ENCODE measurements at regions not wholly inside any gene's neighbourhood (a gene's known extent, or its start where the extent isn't known, plus 50 kb on each side); places are given as distances from the start of the nearest gene placed in this dataset.

DNA sequence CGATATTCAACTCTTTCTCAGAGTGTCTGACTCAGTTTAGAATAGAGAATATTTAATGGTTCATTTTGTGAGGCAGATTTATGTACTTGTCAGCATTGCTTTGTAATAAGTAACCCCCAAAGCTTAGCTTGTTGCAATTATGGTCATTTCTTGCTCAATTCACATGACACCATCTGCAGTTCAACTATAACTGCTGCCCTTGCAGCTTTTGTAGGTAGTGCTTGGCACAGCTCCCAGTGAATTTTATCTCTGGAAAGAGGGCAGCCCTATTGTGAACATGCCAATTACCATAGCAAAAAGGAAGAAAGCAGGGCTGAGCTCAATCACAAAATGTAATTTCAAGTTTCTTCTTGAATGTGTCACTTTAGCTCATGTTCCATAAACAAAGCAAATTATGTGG, 1587.7 kb upstream of the ACO1 start:
- no peaks in the 10 kb centered on the region for H3K9me1 ChIP-seq (ENCODE audit: control insufficient read depth, extremely low read depth, insufficient read depth, low read length)
- H2AFZ ChIP-seq (ENCODE audit: control insufficient read depth, low read length), result no peak overlapping the region
- H3K9ac ChIP-seq (ENCODE audit: control insufficient read depth, extremely low read depth, insufficient read depth, low read length), result no peak overlapping the region
- no peak overlapping the region for H3K4me2 ChIP-seq (ENCODE audit: control insufficient read depth, extremely low read depth, insufficient read depth, low read depth, low read length)
- dilution Hi-C loops (cut with MboI; ENCODE audit: extremely low pct_ligation_motif_present, low sequenced_read_pairs), result no loop called here
- H3K4me3 ChIP-seq (ENCODE audit: control insufficient read depth in 2 of 3, extremely low read depth in 1 of 3, insufficient read depth in 2 of 3, low read depth in 1 of 3, low read length in 3 of 3), result no peak overlapping the region
- TF ChIP-seq, protein P1, sequence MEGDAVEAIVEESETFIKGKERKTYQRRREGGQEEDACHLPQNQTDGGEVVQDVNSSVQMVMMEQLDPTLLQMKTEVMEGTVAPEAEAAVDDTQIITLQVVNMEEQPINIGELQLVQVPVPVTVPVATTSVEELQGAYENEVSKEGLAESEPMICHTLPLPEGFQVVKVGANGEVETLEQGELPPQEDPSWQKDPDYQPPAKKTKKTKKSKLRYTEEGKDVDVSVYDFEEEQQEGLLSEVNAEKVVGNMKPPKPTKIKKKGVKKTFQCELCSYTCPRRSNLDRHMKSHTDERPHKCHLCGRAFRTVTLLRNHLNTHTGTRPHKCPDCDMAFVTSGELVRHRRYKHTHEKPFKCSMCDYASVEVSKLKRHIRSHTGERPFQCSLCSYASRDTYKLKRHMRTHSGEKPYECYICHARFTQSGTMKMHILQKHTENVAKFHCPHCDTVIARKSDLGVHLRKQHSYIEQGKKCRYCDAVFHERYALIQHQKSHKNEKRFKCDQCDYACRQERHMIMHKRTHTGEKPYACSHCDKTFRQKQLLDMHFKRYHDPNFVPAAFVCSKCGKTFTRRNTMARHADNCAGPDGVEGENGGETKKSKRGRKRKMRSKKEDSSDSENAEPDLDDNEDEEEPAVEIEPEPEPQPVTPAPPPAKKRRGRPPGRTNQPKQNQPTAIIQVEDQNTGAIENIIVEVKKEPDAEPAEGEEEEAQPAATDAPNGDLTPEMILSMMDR (optimal IDR thresholded peaks at IDR 0.05 in 1 of 3, IDR thresholded peaks at IDR 0.05 in 1 of 3, conservative IDR thresholded peaks at IDR 0.05 in 1 of 3; ENCODE audit: extremely low read depth in 1 of 3, insufficient read depth in 2 of 3, low read length in 3 of 3), result no peak
- TF ChIP-seq EZH2 (IDR thresholded peaks at IDR 0.05; ENCODE audit: low read length), result no peak
- H3K27ac ChIP-seq (ENCODE audit: control insufficient read depth, insufficient read depth, low read length), result no peak overlapping the region
- DNase-seq (ENCODE audit: low read depth, low spot score) (no peak), FAIRE-seq (no peak)
- no peaks in the 10 kb centered on the region for H3K36me3 ChIP-seq (ENCODE audit: control insufficient read depth in 2 of 2, extremely low read depth in 1 of 2, insufficient read depth in 2 of 2, low read length in 2 of 2)
- H3K27me3 ChIP-seq (ENCODE audit: control insufficient read depth, extremely low read depth, insufficient read depth, low read length), result no peaks in the 10 kb centered on the region
- H3K9me3 ChIP-seq (ENCODE audit: control insufficient read depth, low read depth, low read length), result no peaks in the 10 kb centered on the region
- H3K79me2 ChIP-seq (ENCODE audit: control insufficient read depth, insufficient read depth, low read length), result no peaks in the 10 kb centered on the region
- H4K20me1 ChIP-seq (ENCODE audit: control insufficient read depth, extremely low read depth, insufficient read depth, low read length), result no peaks in the 10 kb centered on the region
- no peaks in the 10 kb centered on the region for H3K4me1 ChIP-seq (ENCODE audit: control insufficient read depth, extremely low read depth, insufficient read depth, low read length)

DNA sequence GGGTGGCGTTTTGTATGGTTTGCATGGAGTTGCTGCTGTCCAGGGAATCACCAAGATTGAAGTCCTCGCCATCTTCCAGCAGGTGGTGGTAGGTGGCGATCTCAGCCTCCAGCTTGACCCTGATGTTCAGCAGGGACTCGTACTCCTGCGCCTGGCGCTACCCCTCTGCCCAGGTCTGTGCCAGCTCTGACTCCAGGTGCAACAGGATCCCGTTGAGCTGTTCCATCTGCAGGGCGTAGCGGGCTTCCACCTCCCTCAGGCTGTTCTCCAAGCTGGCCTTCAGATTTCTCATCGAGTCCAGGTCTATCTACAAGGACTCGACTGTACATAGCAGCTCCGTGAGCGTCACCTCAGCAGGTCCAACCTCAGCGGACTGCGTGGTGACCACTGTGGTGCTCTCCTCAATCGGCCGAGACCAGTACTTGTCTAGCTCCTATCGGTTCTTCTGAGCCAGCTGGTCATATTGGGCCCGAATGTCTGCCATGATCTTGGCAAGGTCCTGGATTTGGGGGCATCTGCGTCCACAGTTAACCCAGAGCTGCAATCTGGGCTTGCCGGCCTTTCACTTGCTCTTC, 1584.8 kb upstream of the ACO1 start:
- DNase-seq (ENCODE audit: low read depth, low spot score), result no peak
- Histone ChIP-seq H3K27ac (ENCODE audit: control insufficient read depth, insufficient read depth, low read length) (no peak overlapping the region), H2AFZ (ENCODE audit: control insufficient read depth, low read length) (no peak overlapping the region), H3K36me3 (ENCODE audit: control insufficient read depth in 2 of 2, extremely low read depth in 1 of 2, insufficient read depth in 2 of 2, low read length in 2 of 2) (no peaks in the 10 kb centered on the region), H3K9me1 (ENCODE audit: control insufficient read depth, extremely low read depth, insufficient read depth, low read length) (no peaks in the 10 kb centered on the region), H3K4me2 (ENCODE audit: control insufficient read depth, extremely low read depth, insufficient read depth, low read depth, low read length) (no peak overlapping the region), H3K4me1 (ENCODE audit: control insufficient read depth, extremely low read depth, insufficient read depth, low read length) (no peaks in the 10 kb centered on the region), H3K9me3 (ENCODE audit: control insufficient read depth, low read depth, low read length) (no peaks in the 10 kb centered on the region), H4K20me1 (ENCODE audit: control insufficient read depth, extremely low read depth, insufficient read depth, low read length) (no peaks in the 10 kb centered on the region), H3K9ac (ENCODE audit: control insufficient read depth, extremely low read depth, insufficient read depth, low read length) (no peak overlapping the region), H3K27me3 (ENCODE audit: control insufficient read depth, extremely low read depth, insufficient read depth, low read length) (no peaks in the 10 kb centered on the region), H3K79me2 (ENCODE audit: control insufficient read depth, insufficient read depth, low read length) (no peaks in the 10 kb centered on the region), H3K4me3 (ENCODE audit: control insufficient read depth in 2 of 3, extremely low read depth in 1 of 3, insufficient read depth in 2 of 3, low read depth in 1 of 3, low read length in 3 of 3) (no peak overlapping the region)
- no peak for FAIRE-seq
- dilution Hi-C loops (cut with MboI; ENCODE audit: extremely low pct_ligation_motif_present, low sequenced_read_pairs), result no loop called here
- TF ChIP-seq EZH2 (IDR thresholded peaks at IDR 0.05; ENCODE audit: low read length), result no peak
- TF ChIP-seq, protein P1 (optimal IDR thresholded peaks at IDR 0.05 in 1 of 3, IDR thresholded peaks at IDR 0.05 in 1 of 3, conservative IDR thresholded peaks at IDR 0.05 in 1 of 3; ENCODE audit: extremely low read depth in 1 of 3, insufficient read depth in 2 of 3, low read length in 3 of 3), result no peak

All from keratinocyte (primary cell).